HEK293T (cell line): ENCODE measurements at regions not wholly inside any gene's neighbourhood (a gene's known extent, or its start where the extent isn't known, plus 50 kb on each side); places are given as distances from the start of the nearest gene placed in this dataset.
"Not testable (repeated sequence)": the region's sequence is repeated elsewhere in the genome, so short reads cannot be mapped to it uniquely, and the experiment has no call there.

Experiments
- CTCF ChIA-PET: fragments of 350-600 bp; formaldehyde crosslinking; extraction: SDS; loops from one replicate; lab custom pipeline; 2021; ENCODE audit warnings: antibody characterized with exemption, inconsistent platforms; lab: Yijun Ruan, JAX
- POLR2A ChIA-PET: fragments of 350-600 bp; formaldehyde crosslinking; extraction: SDS; loops from one replicate; lab custom pipeline; 2020; ENCODE audit warnings: antibody characterized with exemption, inconsistent platforms; lab: Yijun Ruan, JAX
- DNase-seq: peaks from one replicate; pipeline ENCODE4 v3.0.0; 2012; ENCODE audit warnings: mixed read lengths; ENCODE audit errors: extremely low spot score
- ARNT ChIP-seq: fragments of 450-650 bp; IDR thresholded peaks from 2 replicates; pipeline ENCODE4 v1.6.1; 2017; ENCODE audit warnings: mild to moderate bottlenecking
- BHLHE40 ChIP-seq: fragments of 450-650 bp; IDR thresholded peaks from 2 replicates; pipeline ENCODE4 v1.6.1; 2016; ENCODE audit warnings: mild to moderate bottlenecking, moderate library complexity, borderline replicate concordance
- CTBP1 ChIP-seq: fragments of 450-650 bp; IDR thresholded peaks from 2 replicates; pipeline ENCODE4 v1.6.1; 2016; ENCODE audit warnings: borderline replicate concordance
- ELF4 ChIP-seq: fragments of 450-650 bp; IDR thresholded peaks from 2 replicates; pipeline ENCODE4 v1.6.1; 2017; ENCODE audit warnings: antibody characterized with exemption
- FOXA1 ChIP-seq: fragments of 450-650 bp; IDR thresholded peaks from 2 replicates; pipeline ENCODE4 v1.6.1; 2016; ENCODE audit warnings: mild to moderate bottlenecking
- FOXK2 ChIP-seq: fragments of 450-650 bp; IDR thresholded peaks from 2 replicates; pipeline ENCODE4 v1.6.1; 2016; ENCODE audit warnings: mild to moderate bottlenecking
- FOXM1 ChIP-seq: fragments of 450-650 bp; IDR thresholded peaks from 2 replicates; pipeline ENCODE4 v1.6.1; 2017; ENCODE audit warnings: mild to moderate bottlenecking, borderline replicate concordance
- HDGF ChIP-seq: fragments of 450-650 bp; IDR thresholded peaks from 2 replicates; pipeline ENCODE4 v1.6.1; 2017; ENCODE audit warnings: antibody characterized with exemption, borderline replicate concordance
- L3MBTL2 ChIP-seq: fragments of 450-650 bp; conservative IDR thresholded peaks from 2 replicates; pipeline ENCODE4 v1.6.1; 2016; ENCODE audit warnings: mild to moderate bottlenecking
- LEF1 ChIP-seq: fragments of 450-650 bp; IDR thresholded peaks from 2 replicates; pipeline ENCODE4 v1.6.1; 2017; ENCODE audit warnings: mild to moderate bottlenecking, borderline replicate concordance
- NFRKB ChIP-seq: fragments of 450-650 bp; IDR thresholded peaks from 2 replicates; pipeline ENCODE4 v1.6.1; 2016; ENCODE audit warnings: mild to moderate bottlenecking, moderate library complexity
- PKNOX1 ChIP-seq: fragments of 450-650 bp; IDR thresholded peaks from 2 replicates; pipeline ENCODE4 v1.6.1; 2016
- SP1 ChIP-seq: fragments of 450-650 bp; IDR thresholded peaks from 2 replicates; pipeline ENCODE4 v1.6.1; 2017
- SUZ12 ChIP-seq: fragments of 450-650 bp; IDR thresholded peaks from 2 replicates; pipeline ENCODE4 v1.6.1; 2016; ENCODE audit warnings: mild to moderate bottlenecking
- TARDBP ChIP-seq: fragments of 450-650 bp; IDR thresholded peaks from 2 replicates; pipeline ENCODE4 v1.6.1; 2016
- ZNF384 ChIP-seq: fragments of 450-650 bp; IDR thresholded peaks from 2 replicates; pipeline ENCODE4 v1.6.1; 2016

GRCh38 chr14:30450631-30451545, 108.1 kb upstream of the G2E3 start:
- no peak for DNase-seq
- CTCF ChIA-PET = no interaction called here
- TF ChIP-seq NFRKB (no peak), CTBP1 (no peak)
- POLR2A ChIA-PET = interaction anchor here (0.8 kb wide), 1 partner anchor 47 kb away, joined by 3 read pairs; no protein-coding TSS in a partner anchor

GRCh38 chr14:30456296-30456695, 102.7 kb upstream of the G2E3 start:
- TF ChIP-seq L3MBTL2 = no peak
- ChIA-PET POLR2A (no interaction called here), CTCF (no interaction called here)
- no peak for DNase-seq

GRCh38 chr14:30462358-30462757, 96.6 kb upstream of the G2E3 start:
- ChIA-PET POLR2A (no interaction called here), CTCF (no interaction called here)
- no peak for DNase-seq
- no peak for TF ChIP-seq FOXM1

GRCh38 chr14:30464481-30464880, 94.5 kb upstream of the G2E3 start:
- CTCF ChIA-PET = interaction anchor here (0.7 kb wide), 1 partner anchor 61 kb away, joined by 3 read pairs; no protein-coding TSS in a partner anchor
- POLR2A ChIA-PET = no interaction called here
- TF ChIP-seq ZNF384 (no peak), ARNT (no peak), HDGF (no peak), CTBP1 (no peak)
- no peak for DNase-seq

GRCh38 chr14:30468354-30468753, 90.6 kb upstream of the G2E3 start:
- CTCF ChIA-PET = no interaction called here
- TF ChIP-seq HDGF (no peak), SP1 (no peak), LEF1 (no peak)
- DNase-seq = no peak
- POLR2A ChIA-PET = no interaction called here

DNA sequence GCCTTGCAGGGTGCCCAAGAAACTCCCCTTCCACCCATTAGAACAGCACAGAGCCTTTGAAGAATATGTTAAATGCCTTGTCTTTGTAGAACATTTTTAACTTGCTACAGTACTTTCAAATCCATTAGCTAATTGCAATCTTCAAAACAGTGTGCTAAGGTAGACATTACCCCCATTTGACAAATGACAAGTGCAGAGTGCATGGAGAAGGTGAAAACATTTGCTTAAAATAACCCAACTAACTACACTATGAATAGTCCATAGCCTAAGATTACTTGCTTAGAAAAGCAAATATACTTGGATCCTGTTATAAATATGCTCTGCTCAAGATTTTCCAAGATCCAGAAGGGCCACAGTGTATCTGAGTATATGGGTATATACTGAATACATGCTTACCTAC, 87.0 kb upstream of the G2E3 start:
- POLR2A ChIA-PET = interaction anchor here (1.6 kb wide), 1 partner anchor 10 kb away, joined by 3 read pairs; no protein-coding TSS in a partner anchor
- DNase-seq = no peak
- TF ChIP-seq ZNF384 (no peak), LEF1 (no peak), CTBP1 (no peak), NFRKB (no peak), FOXA1 (no peak), FOXM1 (no peak), TARDBP (no peak), SP1 (no peak), ARNT (no peak), ELF4 (no peak), SUZ12 (no peak)
- CTCF ChIA-PET = no interaction called here

DNA sequence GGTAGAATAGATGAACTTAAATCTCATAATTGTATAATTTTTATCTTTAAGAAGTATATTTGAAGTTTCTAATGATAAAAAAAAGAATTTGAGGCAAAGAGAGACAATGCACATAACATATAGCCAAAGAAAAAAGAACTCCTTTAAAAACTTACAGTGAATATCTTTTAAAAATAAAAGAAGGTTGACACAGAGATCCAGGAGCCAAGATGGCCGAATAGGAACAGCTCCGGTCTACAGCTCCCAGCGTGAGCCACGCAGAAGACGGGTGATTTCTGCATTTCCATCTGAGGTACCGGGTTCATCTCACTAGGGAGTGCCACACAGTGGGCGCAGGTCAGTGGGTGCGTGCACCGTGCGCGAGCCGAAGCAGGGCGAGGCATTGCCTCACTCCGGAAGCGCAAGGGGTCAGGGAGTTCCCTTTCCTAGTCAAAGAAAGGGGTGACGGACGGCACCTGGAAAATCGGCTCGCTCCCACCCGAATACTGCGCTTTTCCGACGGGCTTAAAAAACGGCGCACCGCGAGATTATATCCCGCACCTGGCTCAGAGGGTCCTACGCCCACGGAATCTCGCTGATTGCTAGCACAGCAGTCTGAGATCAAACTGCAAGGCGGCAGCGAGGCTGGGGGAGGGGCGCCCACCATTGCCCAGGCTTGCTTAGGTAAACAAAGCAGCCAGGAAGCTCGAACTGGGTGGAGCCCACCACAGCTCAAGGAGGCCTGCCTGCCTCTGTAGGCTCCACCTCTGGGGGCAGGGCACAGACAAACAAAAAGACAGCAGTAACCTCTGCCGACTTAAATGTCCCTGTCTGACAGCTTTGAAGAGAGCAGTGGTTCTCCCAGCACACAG, 84.9 kb upstream of the G2E3 start:
- CTCF ChIA-PET, DNase-seq, POLR2A ChIA-PET: not testable (repeated sequence)

- ChIA-PET POLR2A (interaction anchor here (1.2 kb wide), 1 partner anchor 10 kb away, joined by 3 read pairs; no protein-coding TSS in a partner anchor), CTCF (no interaction called here)
- TF ChIP-seq ELF4 (no peak), FOXK2 (no peak), PKNOX1 (no peak), FOXM1 (no peak), HDGF (no peak), L3MBTL2 (no peak), SUZ12 (no peak), ARNT (no peak), BHLHE40 (no peak), TARDBP (no peak), SP1 (no peak), ZNF384 (no peak), LEF1 (no peak), CTBP1 (no peak), FOXA1 (no peak), NFRKB (no peak)
- DNase-seq = no peak
These were observed 76.7 kb upstream of the G2E3 start for GRCh38 chr14:30482276-30482675.

DNA sequence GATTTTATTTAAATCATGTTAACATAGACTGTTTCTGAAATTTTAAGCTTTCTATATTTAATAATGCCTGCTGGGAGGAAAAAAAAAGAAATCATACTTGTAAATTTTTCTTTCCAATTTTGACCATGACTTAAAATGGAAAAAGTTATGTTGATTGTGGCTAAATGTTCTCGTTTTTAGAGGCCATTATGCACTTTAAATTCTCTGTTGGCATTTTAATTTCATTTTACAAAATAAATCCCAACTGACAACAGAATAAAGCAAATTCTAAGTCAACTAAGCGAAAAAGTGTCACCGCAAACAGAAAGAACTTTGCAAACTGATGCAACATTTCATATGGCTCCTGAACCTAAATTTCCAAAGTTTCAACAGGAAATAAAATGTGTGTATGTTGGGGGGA, 74.8 kb upstream of the G2E3 start:
- ChIA-PET CTCF (no interaction called here), POLR2A (no interaction called here)
- no peak for DNase-seq
- no peak for TF ChIP-seq L3MBTL2
- no peak for TF ChIP-seq BHLHE40
- TF ChIP-seq SUZ12 = no peak
- no peak for TF ChIP-seq FOXM1
- no peak for TF ChIP-seq ELF4
- TF ChIP-seq ZNF384 = no peak
- TF ChIP-seq LEF1 = no peak
- TF ChIP-seq SP1 = no peak
- TF ChIP-seq TARDBP = no peak
- no peak for TF ChIP-seq HDGF
- no peak for TF ChIP-seq ARNT
- TF ChIP-seq PKNOX1 = no peak
- no peak for TF ChIP-seq NFRKB
- TF ChIP-seq CTBP1 = no peak
- no peak for TF ChIP-seq FOXK2
- TF ChIP-seq FOXA1 = no peak
